GM23338 (cell line): ENCODE measurements at regions not wholly inside any gene's neighbourhood (a gene's known extent, or its start where the extent isn't known, plus 50 kb on each side); places are given as distances from the start of the nearest gene placed in this dataset.

Source experiments
- ATAC-seq: fragments of 200-7000 bp; cut with Tn5 transposase; 3 replicates; pipeline ENCODE4 v1.9.1; 2020
- DNase-seq: peaks from one replicate; pipeline ENCODE4 v3.0.0-alpha.2; 2015; ENCODE audit warnings: low spot score
- H2AFZ ChIP-seq: fragments of 200-600 bp; sonication (generic); 2 replicates; pipeline ENCODE4 v1.8.0; 2016; ENCODE audit warnings: antibody characterized with exemption, mild to moderate bottlenecking, moderate library complexity
- H3F3A ChIP-seq: fragments of 200-600 bp; sonication (generic); replicated peaks from 2 replicates; pipeline ENCODE4 v1.8.0; 2017; ENCODE audit warnings: antibody characterized with exemption, mixed run types, low read depth
- H3K27ac ChIP-seq: fragments of 200-600 bp; sonication (generic); 2 replicates; pipeline ENCODE4 v1.6.1; 2016; ENCODE audit warnings: low read depth
- H3K27me3 ChIP-seq: fragments of 200-600 bp; sonication (generic); 2 replicates; pipeline ENCODE4 v1.8.0; 2016; ENCODE audit warnings: mild to moderate bottlenecking, mixed run types, moderate library complexity; ENCODE audit not compliant: insufficient read depth
- H3K36me3 ChIP-seq: fragments of 200-600 bp; sonication (generic); 2 replicates; pipeline ENCODE4 v1.8.0; 2016; ENCODE audit warnings: mild to moderate bottlenecking; ENCODE audit not compliant: insufficient read depth
- H3K4me1 ChIP-seq: fragments of 200-600 bp; sonication (generic); 2 replicates; pipeline ENCODE4 v1.8.0; 2016; ENCODE audit warnings: mild to moderate bottlenecking, moderate library complexity; ENCODE audit not compliant: insufficient read depth
- H3K4me2 ChIP-seq: fragments of 200-600 bp; sonication (generic); 2 replicates; pipeline ENCODE4 v1.7.1; 2017; ENCODE audit warnings: mixed run types
- H3K4me3 ChIP-seq: fragments of 200-600 bp; sonication (generic); 2 replicates; pipeline ENCODE4 v1.6.1; 2016; ENCODE audit warnings: mixed run types
- H3K79me2 ChIP-seq: fragments of 200-600 bp; sonication (generic); replicated peaks from 2 replicates; pipeline ENCODE4 v1.8.0; 2017; ENCODE audit warnings: mild to moderate bottlenecking; ENCODE audit not compliant: insufficient read depth
- H3K9me2 ChIP-seq: fragments of 200-600 bp; sonication (generic); 2 replicates; pipeline ENCODE4 v1.8.0; 2017; ENCODE audit not compliant: insufficient read depth
- H4K20me1 ChIP-seq: fragments of 200-600 bp; sonication (generic); replicated peaks from 2 replicates; pipeline ENCODE4 v1.8.0; 2017; ENCODE audit warnings: mild to moderate bottlenecking; ENCODE audit not compliant: insufficient read depth
- H3K27ac Mint-ChIP-seq: 2 replicates; pipeline ENCODE4 v1.8.0; 2020; ENCODE audit warnings: inconsistent platforms, mild to moderate bottlenecking, moderate library complexity, mixed read lengths
- H3K27me3 Mint-ChIP-seq: 3 replicates; pipeline ENCODE4 v1.8.0; 2022; ENCODE audit warnings: low read depth, mild to moderate bottlenecking, moderate library complexity, mixed read lengths, inconsistent platforms; ENCODE audit not compliant: insufficient read depth, poor library complexity
- H3K36me3 Mint-ChIP-seq: 3 replicates; pipeline ENCODE4 v1.8.0; 2021; ENCODE audit warnings: low read depth, mild to moderate bottlenecking, inconsistent platforms, moderate library complexity, mixed read lengths
- H3K4me1 Mint-ChIP-seq: 3 replicates; pipeline ENCODE4 v1.8.0; 2020; ENCODE audit warnings: mild to moderate bottlenecking, inconsistent platforms, mixed read lengths
- H3K4me3 Mint-ChIP-seq: 3 replicates; pipeline ENCODE4 v1.8.0; 2021; ENCODE audit warnings: moderate library complexity, mild to moderate bottlenecking, inconsistent platforms, mixed read lengths
- H3K9me3 Mint-ChIP-seq: 3 replicates; pipeline ENCODE4 v1.8.0; 2020; ENCODE audit warnings: moderate library complexity, mild to moderate bottlenecking, inconsistent platforms, mixed read lengths
- CREB1 ChIP-seq: fragments of 250-450 bp; sonication (Bioruptor Pico); IDR thresholded peaks from 2 replicates; pipeline ENCODE4 v1.5.0; 2020; ENCODE audit warnings: low read depth, mild to moderate bottlenecking, moderate library complexity
- ETS1 ChIP-seq: IDR thresholded peaks from 2 replicates; pipeline ENCODE4 v1.6.1; 2016; ENCODE audit warnings: antibody characterized with exemption
- EZH2 ChIP-seq: fragments of 200-600 bp; sonication (generic); IDR thresholded peaks from one replicate; pipeline ENCODE4 v1.8.0; 2017; ENCODE audit warnings: antibody characterized with exemption, mild to moderate bottlenecking, low read depth; ENCODE audit not compliant: unreplicated experiment
- EZH2phosphoT487 ChIP-seq: fragments of 200-600 bp; sonication (generic); IDR thresholded peaks from one replicate; pipeline ENCODE4 v1.8.1; 2018; ENCODE audit warnings: antibody characterized with exemption; ENCODE audit not compliant: unreplicated experiment
- JUNB ChIP-seq: IDR thresholded peaks from one replicate; pipeline ENCODE4 v1.6.1; 2016; ENCODE audit warnings: antibody characterized with exemption; ENCODE audit not compliant: unreplicated experiment
- NANOG ChIP-seq: IDR thresholded peaks from 2 replicates; pipeline ENCODE4 v1.6.1; 2016; ENCODE audit warnings: antibody characterized with exemption, borderline replicate concordance
- POLR2AphosphoS5 ChIP-seq: IDR thresholded peaks from 2 replicates; pipeline ENCODE4 v1.6.1; 2016; ENCODE audit warnings: antibody characterized with exemption, low read depth
- STAT1 ChIP-seq: IDR thresholded peaks from one replicate; pipeline ENCODE4 v1.6.1; 2016; ENCODE audit warnings: antibody characterized with exemption; ENCODE audit not compliant: unreplicated experiment
- ZNF114 ChIP-seq: fragments of 250-450 bp; sonication (Bioruptor Pico); IDR thresholded peaks from 2 replicates; pipeline ENCODE4 v1.5.0; 2020; ENCODE audit warnings: mild to moderate bottlenecking, moderate library complexity
- ZNF331 ChIP-seq: fragments of 250-450 bp; sonication (Bioruptor Pico); IDR thresholded peaks from 2 replicates; pipeline ENCODE4 v1.5.0; 2020; ENCODE audit warnings: low read depth, mild to moderate bottlenecking, moderate library complexity
- TF ChIP-seq, protein P1 (sequence below): IDR thresholded peaks from one replicate; pipeline ENCODE4 v1.6.1; 2018; ENCODE audit warnings: antibody characterized with exemption; ENCODE audit not compliant: unreplicated experiment
- TF ChIP-seq, protein P2 (sequence below), 2 experiments: fragments of 200-600 bp in 1 of 2; sonication (generic) in 1 of 2; conservative IDR thresholded peaks; 2 replicates each; pipeline versions ENCODE4 v1.5.1 to v1.6.1; 2016 to 2017; ENCODE audit warnings: antibody characterized with exemption in 2 of 2, low read depth in 2 of 2, mild to moderate bottlenecking in 2 of 2, moderate library complexity in 1 of 2
- TF ChIP-seq, protein P3 (sequence below): fragments of 250-450 bp; sonication (Bioruptor Pico); IDR thresholded peaks from 2 replicates; pipeline ENCODE4 v1.5.0; 2020; ENCODE audit warnings: mild to moderate bottlenecking, moderate library complexity

DNA sequence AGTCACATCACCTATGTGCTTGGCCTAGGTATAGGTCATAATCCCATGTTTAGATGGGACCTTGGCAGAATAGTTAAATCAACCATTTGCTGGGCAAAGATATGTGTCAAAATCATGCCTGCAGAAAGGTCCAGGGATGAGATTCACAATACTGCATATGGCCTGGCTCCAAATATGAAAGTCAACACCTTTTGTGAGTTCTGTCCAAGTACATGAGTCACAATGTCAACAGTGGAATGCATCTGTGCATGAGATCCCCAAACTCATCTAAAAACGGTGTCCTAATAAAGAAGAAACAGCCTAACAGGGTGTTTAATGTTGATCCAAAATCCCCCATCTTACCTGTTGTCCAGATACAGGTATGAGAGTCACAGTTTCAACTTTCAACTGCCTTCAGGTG, 1847.5 kb downstream of the TP53TG3F start:
- no peaks in the 10 kb centered on the region for H3K9me2 ChIP-seq
- Mint-ChIP-seq H3K27me3 (peaks cover 4% of the 10 kb centered on the region), H3K4me3 (no peak overlapping the region), H3K9me3 (peaks cover 100% of the 10 kb centered on the region), H3K36me3 (peaks cover 26% of the 10 kb centered on the region), H3K4me1 (no peaks in the 10 kb centered on the region), H3K27ac (no peak overlapping the region)
- no peak overlapping the region for H2AFZ ChIP-seq
- no peaks in the 10 kb centered on the region for H3K4me1 ChIP-seq
- H3K4me2 ChIP-seq = no peak overlapping the region
- H3K27me3 ChIP-seq = no peaks in the 10 kb centered on the region
- DNase-seq (no peak), ATAC-seq (no peak)
- H3K79me2 ChIP-seq = no peaks in the 10 kb centered on the region
- no peak overlapping the region for H3K27ac ChIP-seq
- H3K36me3 ChIP-seq = 0 out of 2 replicates have a peak, but pooled peaks cover 3% of the 10 kb centered on the region
- H3F3A ChIP-seq = no peaks in the 10 kb centered on the region
- TF ChIP-seq JUNB (no peak), NANOG (no peak), ZNF331 (CRISPR knock-in tag) (no peak), STAT1 (no peak), ETS1 (no peak), CREB1 (CRISPR knock-in tag) (no peak), EZH2 (no peak), POLR2AphosphoS5 (no peak), EZH2phosphoT487 (no peak), ZNF114 (CRISPR knock-in tag) (no peak)
- TF ChIP-seq, protein P1, sequence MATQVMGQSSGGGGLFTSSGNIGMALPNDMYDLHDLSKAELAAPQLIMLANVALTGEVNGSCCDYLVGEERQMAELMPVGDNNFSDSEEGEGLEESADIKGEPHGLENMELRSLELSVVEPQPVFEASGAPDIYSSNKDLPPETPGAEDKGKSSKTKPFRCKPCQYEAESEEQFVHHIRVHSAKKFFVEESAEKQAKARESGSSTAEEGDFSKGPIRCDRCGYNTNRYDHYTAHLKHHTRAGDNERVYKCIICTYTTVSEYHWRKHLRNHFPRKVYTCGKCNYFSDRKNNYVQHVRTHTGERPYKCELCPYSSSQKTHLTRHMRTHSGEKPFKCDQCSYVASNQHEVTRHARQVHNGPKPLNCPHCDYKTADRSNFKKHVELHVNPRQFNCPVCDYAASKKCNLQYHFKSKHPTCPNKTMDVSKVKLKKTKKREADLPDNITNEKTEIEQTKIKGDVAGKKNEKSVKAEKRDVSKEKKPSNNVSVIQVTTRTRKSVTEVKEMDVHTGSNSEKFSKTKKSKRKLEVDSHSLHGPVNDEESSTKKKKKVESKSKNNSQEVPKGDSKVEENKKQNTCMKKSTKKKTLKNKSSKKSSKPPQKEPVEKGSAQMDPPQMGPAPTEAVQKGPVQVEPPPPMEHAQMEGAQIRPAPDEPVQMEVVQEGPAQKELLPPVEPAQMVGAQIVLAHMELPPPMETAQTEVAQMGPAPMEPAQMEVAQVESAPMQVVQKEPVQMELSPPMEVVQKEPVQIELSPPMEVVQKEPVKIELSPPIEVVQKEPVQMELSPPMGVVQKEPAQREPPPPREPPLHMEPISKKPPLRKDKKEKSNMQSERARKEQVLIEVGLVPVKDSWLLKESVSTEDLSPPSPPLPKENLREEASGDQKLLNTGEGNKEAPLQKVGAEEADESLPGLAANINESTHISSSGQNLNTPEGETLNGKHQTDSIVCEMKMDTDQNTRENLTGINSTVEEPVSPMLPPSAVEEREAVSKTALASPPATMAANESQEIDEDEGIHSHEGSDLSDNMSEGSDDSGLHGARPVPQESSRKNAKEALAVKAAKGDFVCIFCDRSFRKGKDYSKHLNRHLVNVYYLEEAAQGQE = no peak
- TF ChIP-seq, protein P2, sequence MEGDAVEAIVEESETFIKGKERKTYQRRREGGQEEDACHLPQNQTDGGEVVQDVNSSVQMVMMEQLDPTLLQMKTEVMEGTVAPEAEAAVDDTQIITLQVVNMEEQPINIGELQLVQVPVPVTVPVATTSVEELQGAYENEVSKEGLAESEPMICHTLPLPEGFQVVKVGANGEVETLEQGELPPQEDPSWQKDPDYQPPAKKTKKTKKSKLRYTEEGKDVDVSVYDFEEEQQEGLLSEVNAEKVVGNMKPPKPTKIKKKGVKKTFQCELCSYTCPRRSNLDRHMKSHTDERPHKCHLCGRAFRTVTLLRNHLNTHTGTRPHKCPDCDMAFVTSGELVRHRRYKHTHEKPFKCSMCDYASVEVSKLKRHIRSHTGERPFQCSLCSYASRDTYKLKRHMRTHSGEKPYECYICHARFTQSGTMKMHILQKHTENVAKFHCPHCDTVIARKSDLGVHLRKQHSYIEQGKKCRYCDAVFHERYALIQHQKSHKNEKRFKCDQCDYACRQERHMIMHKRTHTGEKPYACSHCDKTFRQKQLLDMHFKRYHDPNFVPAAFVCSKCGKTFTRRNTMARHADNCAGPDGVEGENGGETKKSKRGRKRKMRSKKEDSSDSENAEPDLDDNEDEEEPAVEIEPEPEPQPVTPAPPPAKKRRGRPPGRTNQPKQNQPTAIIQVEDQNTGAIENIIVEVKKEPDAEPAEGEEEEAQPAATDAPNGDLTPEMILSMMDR (conservative IDR thresholded peaks at IDR 0.05; ENCODE audit: low read depth in 2 of 2) = no peak
- TF ChIP-seq, protein P3, sequence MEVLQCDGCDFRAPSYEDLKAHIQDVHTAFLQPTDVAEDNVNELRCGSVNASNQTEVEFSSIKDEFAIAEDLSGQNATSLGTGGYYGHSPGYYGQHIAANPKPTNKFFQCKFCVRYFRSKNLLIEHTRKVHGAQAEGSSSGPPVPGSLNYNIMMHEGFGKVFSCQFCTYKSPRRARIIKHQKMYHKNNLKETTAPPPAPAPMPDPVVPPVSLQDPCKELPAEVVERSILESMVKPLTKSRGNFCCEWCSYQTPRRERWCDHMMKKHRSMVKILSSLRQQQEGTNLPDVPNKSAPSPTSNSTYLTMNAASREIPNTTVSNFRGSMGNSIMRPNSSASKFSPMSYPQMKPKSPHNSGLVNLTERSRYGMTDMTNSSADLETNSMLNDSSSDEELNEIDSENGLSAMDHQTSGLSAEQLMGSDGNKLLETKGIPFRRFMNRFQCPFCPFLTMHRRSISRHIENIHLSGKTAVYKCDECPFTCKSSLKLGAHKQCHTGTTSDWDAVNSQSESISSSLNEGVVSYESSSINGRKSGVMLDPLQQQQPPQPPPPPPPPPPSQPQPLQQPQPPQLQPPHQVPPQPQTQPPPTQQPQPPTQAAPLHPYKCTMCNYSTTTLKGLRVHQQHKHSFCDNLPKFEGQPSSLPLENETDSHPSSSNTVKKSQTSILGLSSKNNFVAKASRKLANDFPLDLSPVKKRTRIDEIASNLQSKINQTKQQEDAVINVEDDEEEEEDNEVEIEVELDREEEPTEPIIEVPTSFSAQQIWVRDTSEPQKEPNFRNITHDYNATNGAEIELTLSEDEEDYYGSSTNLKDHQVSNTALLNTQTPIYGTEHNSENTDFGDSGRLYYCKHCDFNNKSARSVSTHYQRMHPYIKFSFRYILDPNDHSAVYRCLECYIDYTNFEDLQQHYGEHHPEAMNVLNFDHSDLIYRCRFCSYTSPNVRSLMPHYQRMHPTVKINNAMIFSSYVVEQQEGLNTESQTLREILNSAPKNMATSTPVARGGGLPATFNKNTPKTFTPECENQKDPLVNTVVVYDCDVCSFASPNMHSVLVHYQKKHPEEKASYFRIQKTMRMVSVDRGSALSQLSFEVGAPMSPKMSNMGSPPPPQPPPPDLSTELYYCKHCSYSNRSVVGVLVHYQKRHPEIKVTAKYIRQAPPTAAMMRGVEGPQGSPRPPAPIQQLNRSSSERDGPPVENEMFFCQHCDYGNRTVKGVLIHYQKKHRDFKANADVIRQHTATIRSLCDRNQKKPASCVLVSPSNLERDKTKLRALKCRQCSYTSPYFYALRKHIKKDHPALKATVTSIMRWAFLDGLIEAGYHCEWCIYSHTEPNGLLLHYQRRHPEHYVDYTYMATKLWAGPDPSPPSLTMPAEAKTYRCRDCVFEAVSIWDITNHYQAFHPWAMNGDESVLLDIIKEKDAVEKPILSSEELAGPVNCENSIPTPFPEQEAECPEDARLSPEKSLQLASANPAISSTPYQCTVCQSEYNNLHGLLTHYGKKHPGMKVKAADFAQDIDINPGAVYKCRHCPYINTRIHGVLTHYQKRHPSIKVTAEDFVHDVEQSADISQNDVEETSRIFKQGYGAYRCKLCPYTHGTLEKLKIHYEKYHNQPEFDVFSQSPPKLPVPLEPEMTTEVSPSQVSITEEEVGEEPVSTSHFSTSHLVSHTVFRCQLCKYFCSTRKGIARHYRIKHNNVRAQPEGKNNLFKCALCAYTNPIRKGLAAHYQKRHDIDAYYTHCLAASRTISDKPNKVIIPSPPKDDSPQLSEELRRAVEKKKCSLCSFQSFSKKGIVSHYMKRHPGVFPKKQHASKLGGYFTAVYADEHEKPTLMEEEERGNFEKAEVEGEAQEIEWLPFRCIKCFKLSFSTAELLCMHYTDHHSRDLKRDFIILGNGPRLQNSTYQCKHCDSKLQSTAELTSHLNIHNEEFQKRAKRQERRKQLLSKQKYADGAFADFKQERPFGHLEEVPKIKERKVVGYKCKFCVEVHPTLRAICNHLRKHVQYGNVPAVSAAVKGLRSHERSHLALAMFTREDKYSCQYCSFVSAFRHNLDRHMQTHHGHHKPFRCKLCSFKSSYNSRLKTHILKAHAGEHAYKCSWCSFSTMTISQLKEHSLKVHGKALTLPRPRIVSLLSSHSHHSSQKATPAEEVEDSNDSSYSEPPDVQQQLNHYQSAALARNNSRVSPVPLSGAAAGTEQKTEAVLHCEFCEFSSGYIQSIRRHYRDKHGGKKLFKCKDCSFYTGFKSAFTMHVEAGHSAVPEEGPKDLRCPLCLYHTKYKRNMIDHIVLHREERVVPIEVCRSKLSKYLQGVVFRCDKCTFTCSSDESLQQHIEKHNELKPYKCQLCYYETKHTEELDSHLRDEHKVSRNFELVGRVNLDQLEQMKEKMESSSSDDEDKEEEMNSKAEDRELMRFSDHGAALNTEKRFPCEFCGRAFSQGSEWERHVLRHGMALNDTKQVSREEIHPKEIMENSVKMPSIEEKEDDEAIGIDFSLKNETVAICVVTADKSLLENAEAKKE (CRISPR knock-in tag) = no peak
- H4K20me1 ChIP-seq = no peaks in the 10 kb centered on the region
- no peak overlapping the region for H3K4me3 ChIP-seq
